ENCODE measurements at regions not wholly inside any gene's neighbourhood (a gene's known extent, or its start where the extent isn't known, plus 50 kb on each side); places are given as distances from the start of the nearest gene placed in this dataset.

GRCh38 chr5:113692466-113692865 is 179.0 kb downstream of the YTHDC2 start:
- TF ChIP-seq, protein P1, sequence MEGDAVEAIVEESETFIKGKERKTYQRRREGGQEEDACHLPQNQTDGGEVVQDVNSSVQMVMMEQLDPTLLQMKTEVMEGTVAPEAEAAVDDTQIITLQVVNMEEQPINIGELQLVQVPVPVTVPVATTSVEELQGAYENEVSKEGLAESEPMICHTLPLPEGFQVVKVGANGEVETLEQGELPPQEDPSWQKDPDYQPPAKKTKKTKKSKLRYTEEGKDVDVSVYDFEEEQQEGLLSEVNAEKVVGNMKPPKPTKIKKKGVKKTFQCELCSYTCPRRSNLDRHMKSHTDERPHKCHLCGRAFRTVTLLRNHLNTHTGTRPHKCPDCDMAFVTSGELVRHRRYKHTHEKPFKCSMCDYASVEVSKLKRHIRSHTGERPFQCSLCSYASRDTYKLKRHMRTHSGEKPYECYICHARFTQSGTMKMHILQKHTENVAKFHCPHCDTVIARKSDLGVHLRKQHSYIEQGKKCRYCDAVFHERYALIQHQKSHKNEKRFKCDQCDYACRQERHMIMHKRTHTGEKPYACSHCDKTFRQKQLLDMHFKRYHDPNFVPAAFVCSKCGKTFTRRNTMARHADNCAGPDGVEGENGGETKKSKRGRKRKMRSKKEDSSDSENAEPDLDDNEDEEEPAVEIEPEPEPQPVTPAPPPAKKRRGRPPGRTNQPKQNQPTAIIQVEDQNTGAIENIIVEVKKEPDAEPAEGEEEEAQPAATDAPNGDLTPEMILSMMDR (IDR thresholded peaks at IDR 0.05) = no peak
- no peak for TF ChIP-seq POLR2A (IDR thresholded peaks at IDR 0.05)
